Mucosa of descending colon (tissue), 3 donors: ENCODE measurements at regions not wholly inside any gene's neighbourhood (a gene's known extent, or its start where the extent isn't known, plus 50 kb on each side); places are given as distances from the start of the nearest gene placed in this dataset.

Source experiments
- ATAC-seq: fragments of 200-7000 bp; cut with Tn5 transposase; one replicate; pipeline ENCODE4 v1.9.1; 2020; ENCODE audit warnings: mild to moderate bottlenecking, moderate library complexity
- DNase-seq, 3 donors: peaks; one replicate each; pipeline ENCODE4 v3.0.0-alpha.2; 2020
- H3K36me3 ChIP-seq: fragments of 200-600 bp; one replicate; pipeline ENCODE4 v1.8.0; 2021; ENCODE audit warnings: low read depth, mild to moderate bottlenecking
- H3K4me1 ChIP-seq: fragments of 200-600 bp; one replicate; pipeline ENCODE4 v1.8.0; 2021; ENCODE audit warnings: low read depth, mild to moderate bottlenecking
- H3K4me3 ChIP-seq: fragments of 200-600 bp; one replicate; pipeline ENCODE4 v1.8.0; 2021; ENCODE audit warnings: mild to moderate bottlenecking
- H3K9me3 ChIP-seq: fragments of 200-600 bp; one replicate; pipeline ENCODE4 v1.8.0; 2021; ENCODE audit warnings: mild to moderate bottlenecking
- CTCF ChIP-seq: fragments of 200-600 bp; IDR thresholded peaks from one replicate; pipeline ENCODE4 v1.8.0; 2022; ENCODE audit warnings: antibody characterized with exemption, mild to moderate bottlenecking
- intact Hi-C, 2 donors: fragments of 100-400 bp; cut with DNase I in 1 of 2; cut with micrococcal nuclease in 1 of 2; formaldehyde crosslinking; loops; one replicate each; pipeline versions ENCODE4 v1.11.0 to v1.11.1; 2022; cut with DNase I, micrococcal nuclease
- donor health status: DM: no; HTN: no; CAD: no; lungs with moderate emphysema.
- donor health status: DM: no; HTN: no; CAD: no.
- donor health status: DM: no; HTN: yes; CAD: no.

GRCh38 chr10:78991187-78991586, 77.6 kb upstream of the ZMIZ1 start:
- DNase-seq (no peak), ATAC-seq (no peak)
- Histone ChIP-seq H3K4me3 (no peak overlapping the region), H3K9me3 (no peaks in the 10 kb centered on the region), H3K36me3 (no peaks in the 10 kb centered on the region), H3K4me1 (no peaks in the 10 kb centered on the region)
- no peak for TF ChIP-seq CTCF
- intact Hi-C loops: no loop called here

- Histone ChIP-seq H3K9me3 (no peaks in the 10 kb centered on the region), H3K4me1 (no peaks in the 10 kb centered on the region), H3K36me3 (no peaks in the 10 kb centered on the region), H3K4me3 (no peak overlapping the region)
- TF ChIP-seq CTCF: no peak
- ATAC-seq (peak; percentile 22), DNase-seq (no peak)
- intact Hi-C loops: no loop called here
Observed at GRCh38 chr10:78992333-78992732, 76.4 kb upstream of the ZMIZ1 start.

- Histone ChIP-seq H3K36me3 (no peaks in the 10 kb centered on the region), H3K9me3 (no peaks in the 10 kb centered on the region), H3K4me3 (no peak overlapping the region), H3K4me1 (no peaks in the 10 kb centered on the region)
- no peak for DNase-seq
- no peak for TF ChIP-seq CTCF
- intact Hi-C loops: no loop called here
- ATAC-seq: no peak
Observed at GRCh38 chr10:78993261-78993945, 75.4 kb upstream of the ZMIZ1 start.

GRCh38 chr10:78995987-78996791, 72.6 kb upstream of the ZMIZ1 start:
- no peaks in the 10 kb centered on the region for H3K4me1 ChIP-seq
- no peak overlapping the region for H3K4me3 ChIP-seq
- TF ChIP-seq CTCF: no peak
- no peaks in the 10 kb centered on the region for H3K9me3 ChIP-seq
- DNase-seq (no peak), ATAC-seq (no peak)
- no peaks in the 10 kb centered on the region for H3K36me3 ChIP-seq
- intact Hi-C loops: no loop called here

- intact Hi-C loops: no loop called here
- Histone ChIP-seq H3K36me3 (no peaks in the 10 kb centered on the region), H3K9me3 (no peaks in the 10 kb centered on the region), H3K4me1 (no peaks in the 10 kb centered on the region), H3K4me3 (no peak overlapping the region)
- no peak for DNase-seq
- TF ChIP-seq CTCF: no peak
- no peak for ATAC-seq
Observed at GRCh38 chr10:78996792-78997129, 72.0 kb upstream of the ZMIZ1 start.
